ENCODE measurements at regions not wholly inside any gene's neighbourhood (a gene's known extent, or its start where the extent isn't known, plus 50 kb on each side); places are given as distances from the start of the nearest gene placed in this dataset.

GRCh38 chr12:77116277-77116676, 50.9 kb upstream of the E2F7 start:
- DNase-seq (ENCODE audit: low read depth): no peak
- TF ChIP-seq CTCF (IDR thresholded peaks at IDR 0.05; ENCODE audit: low read depth, low read length) (no peak), POLR2A (IDR thresholded peaks at IDR 0.05; ENCODE audit: extremely low read depth, insufficient read length) (no peak)
- H3K4me3 ChIP-seq (ENCODE audit: low read depth, low read length): no peak overlapping the region

GRCh38 chr12:77115471-77115870, 50.1 kb upstream of the E2F7 start:
- H3K4me3 ChIP-seq (ENCODE audit: low read depth, low read length): no peak overlapping the region
- no peak for DNase-seq (ENCODE audit: low read depth)
- TF ChIP-seq MAX (IDR thresholded peaks at IDR 0.05; ENCODE audit: low read depth, low read length) (no peak), MYC (IDR thresholded peaks at IDR 0.05; ENCODE audit: low read depth, low read length) (no peak), POLR2A (IDR thresholded peaks at IDR 0.05; ENCODE audit: extremely low read depth, insufficient read length) (no peak), CTCF (IDR thresholded peaks at IDR 0.05; ENCODE audit: low read depth, low read length) (no peak)
